ENCODE measurements at regions not wholly inside any gene's neighbourhood (a gene's known extent, or its start where the extent isn't known, plus 50 kb on each side); places are given as distances from the start of the nearest gene placed in this dataset.

DNA sequence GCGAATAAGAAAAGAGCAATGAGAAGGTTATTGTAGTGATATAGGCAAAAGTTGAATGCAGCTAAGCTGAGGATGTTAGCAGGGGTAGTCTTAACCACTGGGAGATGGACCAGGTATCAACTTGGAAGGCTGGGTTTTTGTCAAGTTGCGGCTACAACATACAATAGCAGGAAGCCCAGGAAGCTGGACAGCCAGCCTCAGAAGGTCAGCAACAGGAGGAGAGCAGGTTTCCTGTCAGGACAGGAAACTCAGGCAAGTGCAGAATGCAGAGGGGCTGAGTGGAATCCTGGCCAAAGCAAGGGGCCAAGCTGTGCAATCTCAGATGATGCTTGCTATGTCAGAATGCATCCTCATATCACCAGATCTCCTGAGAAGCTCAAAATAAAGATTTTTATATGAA is 530.0 kb upstream of the ID2 start:
- intact Hi-C loops (cut with DNase I) = no loop called here

DNA sequence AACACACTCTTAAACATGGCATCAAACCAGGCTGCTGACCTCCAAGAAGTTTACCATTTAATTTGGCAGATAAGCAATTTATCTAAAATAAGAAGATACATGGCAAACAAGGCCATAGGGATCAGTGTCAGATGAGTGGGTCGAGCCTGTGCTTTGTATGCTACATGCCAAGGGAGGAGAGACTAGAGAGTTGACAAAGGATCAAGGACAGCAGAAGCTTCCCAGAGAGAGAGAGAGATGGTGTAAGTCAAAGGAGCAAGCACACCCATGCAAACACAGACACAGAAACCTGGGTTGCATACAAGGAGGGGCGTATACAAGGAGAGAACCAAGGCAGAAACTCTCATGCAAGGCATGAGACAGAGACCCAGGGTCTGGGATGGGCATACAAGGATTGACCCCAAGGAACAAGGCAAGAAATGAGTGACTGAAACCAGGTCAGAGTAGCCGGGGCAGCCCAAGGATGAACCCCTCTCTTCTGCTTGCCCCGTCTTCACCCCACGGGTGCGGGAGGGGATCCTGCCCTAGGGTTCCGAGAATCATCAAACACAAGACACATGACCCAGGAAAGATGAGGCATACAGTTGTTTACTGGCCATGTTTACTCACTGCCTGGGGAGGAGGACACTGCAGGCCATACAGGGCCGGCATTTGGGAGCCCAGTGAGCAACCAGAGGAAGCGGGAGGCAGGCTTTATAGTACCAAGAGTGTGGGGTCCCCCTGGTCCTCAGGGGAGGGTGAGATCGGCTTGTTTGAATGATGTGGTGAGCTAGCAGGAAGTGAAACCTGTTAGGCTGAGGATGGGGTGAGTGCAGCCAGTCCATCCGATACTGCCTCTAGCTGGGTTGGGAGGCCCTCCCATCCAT is 529.2 kb upstream of the ID2 start:
- ATAC-seq = no peak
- DNase-seq = no peak
- WGBS, 2 donors = 86 to 88% methylated on average over 11 of the region's 11 CpGs
- H3K4me1 ChIP-seq = no peaks in the 10 kb centered on the region
- H3K36me3 ChIP-seq = no peaks in the 10 kb centered on the region
- TF ChIP-seq, protein P1, sequence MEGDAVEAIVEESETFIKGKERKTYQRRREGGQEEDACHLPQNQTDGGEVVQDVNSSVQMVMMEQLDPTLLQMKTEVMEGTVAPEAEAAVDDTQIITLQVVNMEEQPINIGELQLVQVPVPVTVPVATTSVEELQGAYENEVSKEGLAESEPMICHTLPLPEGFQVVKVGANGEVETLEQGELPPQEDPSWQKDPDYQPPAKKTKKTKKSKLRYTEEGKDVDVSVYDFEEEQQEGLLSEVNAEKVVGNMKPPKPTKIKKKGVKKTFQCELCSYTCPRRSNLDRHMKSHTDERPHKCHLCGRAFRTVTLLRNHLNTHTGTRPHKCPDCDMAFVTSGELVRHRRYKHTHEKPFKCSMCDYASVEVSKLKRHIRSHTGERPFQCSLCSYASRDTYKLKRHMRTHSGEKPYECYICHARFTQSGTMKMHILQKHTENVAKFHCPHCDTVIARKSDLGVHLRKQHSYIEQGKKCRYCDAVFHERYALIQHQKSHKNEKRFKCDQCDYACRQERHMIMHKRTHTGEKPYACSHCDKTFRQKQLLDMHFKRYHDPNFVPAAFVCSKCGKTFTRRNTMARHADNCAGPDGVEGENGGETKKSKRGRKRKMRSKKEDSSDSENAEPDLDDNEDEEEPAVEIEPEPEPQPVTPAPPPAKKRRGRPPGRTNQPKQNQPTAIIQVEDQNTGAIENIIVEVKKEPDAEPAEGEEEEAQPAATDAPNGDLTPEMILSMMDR (IDR thresholded peaks at IDR 0.05) = no peak
- H3K27me3 ChIP-seq = no peaks in the 10 kb centered on the region
- no peak overlapping the region for H3K27ac ChIP-seq
- intact Hi-C loops (cut with DNase I) = no loop called here
- no peak overlapping the region for H3K4me3 ChIP-seq
- no peaks in the 10 kb centered on the region for H3K9me3 ChIP-seq
- FAIRE-seq = no peak

More for the DNA sequence above, 530.0 kb upstream of the ID2 start:
- Histone ChIP-seq H3K27me3 (no peaks in the 10 kb centered on the region), H3K27ac (no peak overlapping the region), H3K4me3 (no peak overlapping the region), H3K36me3 (no peaks in the 10 kb centered on the region), H3K4me1 (no peaks in the 10 kb centered on the region), H3K9me3 (no peaks in the 10 kb centered on the region)
- ATAC-seq (no peak), DNase-seq (no peak), FAIRE-seq (no peak)
- WGBS, 2 donors = 91 to 96% methylated on average over 2 of the region's 2 CpGs
- TF ChIP-seq, protein P1 (IDR thresholded peaks at IDR 0.05) = no peak

GRCh38 chr2:8153258-8153718 is 528.6 kb upstream of the ID2 start:
- Histone ChIP-seq H3K4me1 (no peaks in the 10 kb centered on the region), H3K9me3 (no peaks in the 10 kb centered on the region), H3K27ac (no peak overlapping the region), H3K27me3 (no peaks in the 10 kb centered on the region), H3K36me3 (no peaks in the 10 kb centered on the region), H3K4me3 (no peak overlapping the region)
- 91 to 95% methylated on average over 8 of the region's 8 CpGs for WGBS, 2 donors
- ATAC-seq (no peak), FAIRE-seq (no peak), DNase-seq (no peak)
- TF ChIP-seq, protein P1 (IDR thresholded peaks at IDR 0.05) = no peak
- intact Hi-C loops (cut with DNase I) = no loop called here

- H3K4me1 ChIP-seq = no peaks in the 10 kb centered on the region
- no peak overlapping the region for H3K4me3 ChIP-seq
- H3K36me3 ChIP-seq = no peaks in the 10 kb centered on the region
- TF ChIP-seq, protein P1 (IDR thresholded peaks at IDR 0.05) = no peak
- intact Hi-C loops (cut with DNase I) = no loop called here
- FAIRE-seq = no peak
- H3K27me3 ChIP-seq = no peaks in the 10 kb centered on the region
- no peaks in the 10 kb centered on the region for H3K9me3 ChIP-seq
- no peak for DNase-seq
- WGBS, 2 donors = 84 to 85% methylated on average over 7 of the region's 7 CpGs
- H3K27ac ChIP-seq = no peak overlapping the region
- no peak for ATAC-seq
Measured at GRCh38 chr2:8154270-8154669, 527.6 kb upstream of the ID2 start.

GRCh38 chr2:8154936-8155335 is 526.9 kb upstream of the ID2 start:
- TF ChIP-seq, protein P1 (IDR thresholded peaks at IDR 0.05) = no peak
- WGBS, 2 donors = 86 to 96% methylated on average over 6 of the region's 6 CpGs
- Histone ChIP-seq H3K36me3 (no peaks in the 10 kb centered on the region), H3K9me3 (no peaks in the 10 kb centered on the region), H3K4me1 (no peaks in the 10 kb centered on the region), H3K27me3 (no peaks in the 10 kb centered on the region), H3K4me3 (no peak overlapping the region), H3K27ac (no peak overlapping the region)
- DNase-seq (no peak), FAIRE-seq (no peak), ATAC-seq (no peak)
- intact Hi-C loops (cut with DNase I) = no loop called here
